IPS DF 19.7 (cell line): ENCODE measurements at regions not wholly inside any gene's neighbourhood (a gene's known extent, or its start where the extent isn't known, plus 50 kb on each side); places are given as distances from the start of the nearest gene placed in this dataset.
"Not testable (repeated sequence)": the region's sequence is repeated elsewhere in the genome, so short reads cannot be mapped to it uniquely, and the experiment has no call there.

Source experiments
- DNase-seq: peaks from one replicate; pipeline ENCODE4 v3.0.0-alpha.2; 2013; ENCODE audit warnings: low read depth, low spot score

DNA sequence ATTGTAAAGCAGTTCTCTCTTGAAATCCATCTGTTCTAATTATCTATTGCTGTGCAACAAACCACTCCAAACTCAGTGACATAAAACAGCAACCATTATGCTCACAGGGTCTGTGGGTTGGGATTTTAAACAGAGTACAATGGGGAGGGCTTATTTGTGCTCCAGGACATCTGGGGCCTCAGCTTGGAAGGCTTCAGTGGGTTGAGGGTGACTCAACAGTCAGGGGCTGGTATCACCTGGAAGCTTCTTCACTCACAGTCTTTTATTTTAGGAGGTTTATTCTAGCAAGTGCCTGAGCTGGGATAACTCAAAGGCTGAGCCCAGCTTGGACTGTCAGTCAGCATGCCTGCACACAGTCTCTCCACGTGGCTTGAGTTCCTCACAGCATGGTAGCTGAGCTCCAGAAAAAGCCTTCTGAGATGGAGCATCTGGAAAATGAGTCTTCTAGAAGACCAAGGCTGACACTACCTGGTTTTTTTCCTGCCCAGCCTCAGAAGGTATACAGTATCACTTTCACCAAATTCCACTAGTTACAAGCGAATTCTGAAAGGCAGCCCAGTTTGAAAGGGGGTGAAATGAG, 234.6 kb upstream of the ID4 start:
- DNase-seq = no peak

DNA sequence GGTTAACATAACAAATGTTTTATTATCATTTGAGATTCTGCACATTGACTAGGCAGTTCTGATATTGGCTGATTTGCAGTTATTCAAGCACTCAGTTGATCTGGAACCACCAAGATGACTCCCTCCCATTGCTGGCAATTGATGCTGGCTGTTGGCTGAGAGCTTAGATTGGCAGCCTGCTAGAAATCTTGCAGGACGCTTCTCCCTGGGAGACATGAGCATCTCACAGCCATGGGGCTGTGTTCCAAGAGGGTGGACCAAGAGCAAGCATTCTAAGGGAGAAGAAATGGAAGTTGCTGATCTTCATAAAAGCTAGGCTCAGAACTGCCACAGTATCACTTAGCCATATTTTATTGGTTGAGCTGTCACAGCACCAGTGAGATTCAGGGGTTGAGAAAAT, 233.4 kb upstream of the ID4 start:
- no peak for DNase-seq

DNA sequence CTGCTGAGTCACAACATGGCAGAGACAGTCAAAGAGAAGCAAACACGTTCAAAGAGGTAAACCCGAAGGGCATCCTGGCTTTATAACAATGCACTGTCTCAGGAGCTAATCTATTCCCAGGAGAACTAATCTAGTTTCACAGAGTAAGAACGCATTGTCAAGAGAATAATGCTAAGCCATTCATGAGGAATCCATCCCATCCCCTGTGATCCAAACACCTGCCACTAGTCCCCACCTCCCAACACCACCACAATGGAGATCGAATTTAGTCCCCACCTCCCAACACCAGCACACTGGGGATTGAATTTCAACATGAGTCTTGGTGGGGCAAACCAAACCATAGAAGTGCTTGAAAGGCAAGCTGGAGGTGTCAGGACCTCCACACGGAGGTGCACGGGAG, 231.5 kb upstream of the ID4 start:
- no peak for DNase-seq

- no peak for DNase-seq
Observed at GRCh38 chr6:19608546-19608945, 228.6 kb upstream of the ID4 start.

DNA sequence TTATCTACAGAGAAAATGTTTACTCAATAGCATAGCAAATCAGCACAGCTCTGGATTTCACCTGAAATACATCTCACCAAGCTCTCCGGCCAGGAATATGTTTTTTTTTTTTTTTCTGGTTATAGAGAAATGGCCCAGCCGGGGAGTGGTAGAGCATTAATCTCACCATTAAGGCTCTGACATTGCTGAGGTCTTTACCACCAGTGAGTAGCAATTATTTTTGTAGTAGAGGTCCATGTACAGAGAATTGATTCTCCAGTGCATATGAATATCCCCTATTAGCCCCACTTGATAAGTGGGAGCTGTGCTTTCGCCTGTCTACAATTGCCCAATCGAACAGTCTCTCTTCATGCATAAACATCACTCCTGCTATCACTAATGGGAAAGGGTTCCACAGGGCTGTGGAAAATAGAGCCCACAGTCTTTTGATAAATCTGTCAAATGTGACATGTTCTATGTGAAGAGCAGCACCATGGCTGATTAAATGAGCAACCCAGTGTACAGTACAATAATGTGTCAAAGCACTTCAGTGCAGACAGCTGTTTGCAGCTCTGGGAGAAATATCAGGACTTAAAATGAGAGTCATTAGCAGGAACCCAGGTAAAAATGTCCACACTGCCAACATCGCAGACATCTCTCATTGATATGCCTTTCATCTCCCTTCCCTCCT, 227.1 kb upstream of the ID4 start:
- no peak for DNase-seq

GRCh38 chr6:19612672-19613466, 224.3 kb upstream of the ID4 start:
- DNase-seq = not testable (repeated sequence)

DNA sequence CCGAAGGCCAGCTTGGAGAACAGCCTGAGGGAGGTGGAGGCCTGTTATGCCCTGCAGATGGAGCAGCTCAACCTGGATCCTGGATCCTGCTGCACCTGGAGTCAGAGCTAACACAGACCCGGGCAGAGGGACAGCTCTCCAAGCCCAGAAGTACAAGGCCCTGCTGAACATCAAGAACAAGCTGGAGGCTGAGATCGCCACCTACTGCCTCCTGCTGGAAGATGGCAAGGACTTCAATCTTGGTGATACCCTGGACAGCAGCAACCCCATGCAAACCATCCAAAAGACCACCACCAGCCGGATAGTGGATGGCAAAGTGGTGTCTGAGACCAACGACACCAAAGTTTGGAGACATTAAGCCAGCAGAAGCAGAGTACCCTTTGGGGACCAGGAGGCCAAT, 223.5 kb upstream of the ID4 start:
- no peak for DNase-seq

GRCh38 chr6:19616022-19616421, 221.1 kb upstream of the ID4 start:
- DNase-seq = no peak

- no peak for DNase-seq
Observed at GRCh38 chr6:19632230-19632629, 204.9 kb upstream of the ID4 start.

GRCh38 chr6:19632786-19633185, 204.4 kb upstream of the ID4 start:
- DNase-seq = no peak

GRCh38 chr6:19635728-19636127, 201.4 kb upstream of the ID4 start:
- no peak for DNase-seq

GRCh38 chr6:19637010-19637409, 200.2 kb upstream of the ID4 start:
- DNase-seq = no peak

GRCh38 chr6:19638931-19639330, 198.2 kb upstream of the ID4 start:
- DNase-seq = no peak

GRCh38 chr6:19643287-19643686, 193.9 kb upstream of the ID4 start:
- DNase-seq = no peak

DNA sequence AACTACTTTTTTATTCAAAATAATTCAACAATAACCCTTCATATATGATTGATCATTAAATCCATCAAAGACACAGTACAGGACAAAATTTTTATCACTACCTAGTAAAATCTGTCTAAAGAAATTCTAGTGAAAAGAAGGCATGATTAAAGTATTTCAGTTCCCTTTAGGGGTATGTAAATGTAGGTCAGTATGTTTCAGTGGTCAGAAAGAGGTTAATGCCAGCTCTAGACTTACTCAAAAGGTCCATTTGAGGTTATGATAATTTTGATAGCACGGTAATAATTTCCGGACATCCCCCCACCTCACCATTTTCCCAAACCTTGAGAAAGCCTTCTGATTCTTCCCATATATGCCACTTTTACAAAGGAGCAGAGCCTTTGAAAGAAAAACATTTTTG, 193.5 kb upstream of the ID4 start:
- no peak for DNase-seq

DNA sequence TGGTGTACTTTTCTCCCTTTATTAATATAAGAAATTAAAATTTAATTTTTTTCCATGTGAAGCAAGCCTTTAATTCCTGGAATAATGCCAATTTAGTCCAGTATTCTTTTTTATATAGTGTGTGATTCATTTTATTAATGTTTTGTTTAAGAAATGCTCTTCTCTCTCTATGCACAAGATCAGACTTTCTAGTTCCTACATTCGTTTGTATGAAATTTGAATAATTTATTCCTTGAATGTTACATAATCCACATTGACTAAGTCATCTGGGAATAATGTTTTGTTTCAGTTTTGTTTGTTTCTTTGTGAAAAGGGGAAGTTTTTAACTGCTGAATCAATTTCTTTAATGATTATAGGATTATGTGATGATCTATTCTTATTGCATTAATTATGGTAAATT, 181.4 kb upstream of the ID4 start:
- DNase-seq = no peak

GRCh38 chr6:19660123-19660910, 176.9 kb upstream of the ID4 start:
- DNase-seq = no peak

GRCh38 chr6:19662911-19663310, 174.3 kb upstream of the ID4 start:
- DNase-seq = no peak

DNA sequence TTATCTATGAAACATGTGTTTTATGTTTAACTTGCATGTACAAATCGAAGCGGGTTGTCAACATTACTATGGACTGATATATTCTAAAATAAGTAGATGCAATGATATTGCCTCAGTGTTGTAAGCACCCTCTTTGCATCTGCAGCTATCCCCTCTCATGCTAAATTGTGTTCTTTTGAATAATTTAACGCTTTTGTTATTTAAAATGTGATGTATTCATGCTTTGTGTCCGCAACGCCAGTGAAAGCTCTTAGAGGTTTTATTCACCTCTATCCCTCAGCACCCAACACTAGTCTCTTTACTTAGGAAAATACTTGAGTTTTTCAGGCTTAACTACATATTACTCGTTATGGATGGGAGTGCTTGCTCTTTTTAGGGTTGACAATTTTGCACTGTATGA, 173.7 kb upstream of the ID4 start:
- DNase-seq = no peak

- no peak for DNase-seq
Observed at GRCh38 chr6:19664050-19664449, 173.1 kb upstream of the ID4 start.

DNA sequence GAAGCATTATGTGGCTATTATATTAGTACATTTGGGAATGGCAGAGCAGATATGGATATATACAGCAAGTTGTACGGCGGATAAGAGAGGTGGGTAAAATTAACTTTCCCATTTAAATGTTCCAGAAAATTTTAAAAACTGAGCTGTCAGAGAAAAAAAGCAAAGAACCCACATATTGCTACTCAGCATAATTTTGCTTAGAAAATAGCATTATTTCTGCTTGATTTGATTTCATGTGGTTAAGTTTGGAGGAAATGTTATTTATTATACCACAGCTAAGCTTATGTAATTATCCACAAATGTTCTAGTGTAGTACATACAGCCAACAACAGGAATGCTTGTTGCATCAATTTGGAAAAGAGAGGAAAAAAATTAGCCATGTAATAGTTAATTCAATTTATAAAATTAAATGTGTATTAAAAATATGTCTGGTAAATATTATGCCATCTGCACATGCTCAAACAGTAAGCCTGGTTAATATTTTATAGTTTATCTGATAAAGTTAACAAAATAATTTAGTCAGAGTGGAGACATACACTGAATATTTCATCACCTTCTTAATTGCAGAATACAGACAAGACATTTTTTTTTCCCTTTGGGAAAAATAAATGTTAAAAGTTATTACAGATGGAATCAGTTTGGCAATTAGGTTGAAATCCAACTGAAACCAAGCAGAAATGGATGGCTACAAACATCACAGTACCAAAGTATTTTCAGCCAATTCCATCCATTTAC, 172.1 kb upstream of the ID4 start:
- DNase-seq = no peak

- no peak for DNase-seq
Observed at GRCh38 chr6:19665613-19665909, 171.6 kb upstream of the ID4 start.
